Osteocyte (in vitro differentiated cells): ENCODE measurements at regions not wholly inside any gene's neighbourhood (a gene's known extent, or its start where the extent isn't known, plus 50 kb on each side); places are given as distances from the start of the nearest gene placed in this dataset.

Source experiments
- DNase-seq: peaks from one replicate; pipeline ENCODE4 v3.0.0; 2021; ENCODE audit warnings: mixed read lengths; ENCODE audit not compliant: unreplicated experiment; ENCODE audit errors: extremely low spot score
- H3K27ac Mint-ChIP-seq: one replicate; pipeline ENCODE4 v1.8.0; 2021; ENCODE audit warnings: mild to moderate bottlenecking, mixed read lengths; ENCODE audit not compliant: unreplicated experiment
- H3K27me3 Mint-ChIP-seq: one replicate; pipeline ENCODE4 v1.8.0; 2021; ENCODE audit warnings: mixed read lengths; ENCODE audit not compliant: unreplicated experiment
- H3K36me3 Mint-ChIP-seq: one replicate; pipeline ENCODE4 v1.8.0; 2021; ENCODE audit warnings: mixed read lengths; ENCODE audit not compliant: unreplicated experiment
- H3K4me1 Mint-ChIP-seq: one replicate; pipeline ENCODE4 v1.8.0; 2021; ENCODE audit warnings: mixed read lengths; ENCODE audit not compliant: unreplicated experiment
- H3K4me3 Mint-ChIP-seq: one replicate; pipeline ENCODE4 v1.8.0; 2021; ENCODE audit warnings: mild to moderate bottlenecking, moderate library complexity, mixed read lengths; ENCODE audit not compliant: unreplicated experiment
- H3K9me3 Mint-ChIP-seq: one replicate; pipeline ENCODE4 v1.8.0; 2021; ENCODE audit warnings: mixed read lengths; ENCODE audit not compliant: unreplicated experiment
- CTCF ChIP-seq: fragments of 200-600 bp; sonication (generic); IDR thresholded peaks from 2 replicates; pipeline ENCODE4 v1.5.0; 2021; ENCODE audit warnings: antibody characterized with exemption, mild to moderate bottlenecking, moderate library complexity

GRCh38 chr5:40432836-40433235 lies 246.9 kb upstream of the PTGER4 start:
- H3K9me3 Mint-ChIP-seq: no peaks in the 10 kb centered on the region
- TF ChIP-seq CTCF: no peak
- DNase-seq: no peak
- H3K36me3 Mint-ChIP-seq: no peaks in the 10 kb centered on the region
- H3K27ac Mint-ChIP-seq: no peak overlapping the region
- peaks cover 19% of the 10 kb centered on the region for H3K4me1 Mint-ChIP-seq
- no peaks in the 10 kb centered on the region for H3K27me3 Mint-ChIP-seq
- H3K4me3 Mint-ChIP-seq: no peak overlapping the region

GRCh38 chr5:40431734-40432133 lies 248.0 kb upstream of the PTGER4 start:
- no peak for DNase-seq
- TF ChIP-seq CTCF: no peak

GRCh38 chr5:40430101-40430710 lies 249.5 kb upstream of the PTGER4 start:
- H3K36me3 Mint-ChIP-seq: no peaks in the 10 kb centered on the region
- no peak overlapping the region for H3K4me3 Mint-ChIP-seq
- H3K27ac Mint-ChIP-seq: no peak overlapping the region
- H3K9me3 Mint-ChIP-seq: peaks cover 2% of the 10 kb centered on the region
- peaks cover 19% of the 10 kb centered on the region for H3K4me1 Mint-ChIP-seq
- H3K27me3 Mint-ChIP-seq: no peaks in the 10 kb centered on the region
- DNase-seq: no peak
- TF ChIP-seq CTCF: no peak

More at GRCh38 chr5:40431734-40432133, 248.0 kb upstream of the PTGER4 start:
- H3K9me3 Mint-ChIP-seq: no peaks in the 10 kb centered on the region
- no peaks in the 10 kb centered on the region for H3K36me3 Mint-ChIP-seq
- H3K27me3 Mint-ChIP-seq: no peaks in the 10 kb centered on the region
- no peak overlapping the region for H3K27ac Mint-ChIP-seq
- peaks cover 19% of the 10 kb centered on the region for H3K4me1 Mint-ChIP-seq
- no peak overlapping the region for H3K4me3 Mint-ChIP-seq

GRCh38 chr5:40429258-40430100 lies 250.2 kb upstream of the PTGER4 start:
- no peak for TF ChIP-seq CTCF
- Mint-ChIP-seq H3K9me3 (peaks cover 7% of the 10 kb centered on the region), H3K4me1 (peaks cover 19% of the 10 kb centered on the region), H3K36me3 (no peaks in the 10 kb centered on the region), H3K27ac (no peak overlapping the region), H3K27me3 (no peaks in the 10 kb centered on the region), H3K4me3 (no peak overlapping the region)
- DNase-seq: no peak

- Mint-ChIP-seq H3K27me3 (no peaks in the 10 kb centered on the region), H3K4me3 (no peak overlapping the region), H3K36me3 (no peaks in the 10 kb centered on the region), H3K9me3 (peaks cover 7% of the 10 kb centered on the region), H3K4me1 (peaks cover 19% of the 10 kb centered on the region), H3K27ac (no peak overlapping the region)
- TF ChIP-seq CTCF: no peak
- no peak for DNase-seq
These were observed 250.9 kb upstream of the PTGER4 start for GRCh38 chr5:40428815-40429214.
